Panc1 (cell line): ENCODE measurements at regions not wholly inside any gene's neighbourhood (a gene's known extent, or its start where the extent isn't known, plus 50 kb on each side); places are given as distances from the start of the nearest gene placed in this dataset.

ENCODE experiments used
- ATAC-seq: fragments of 200-7000 bp; cut with Tn5 transposase; 2 replicates; pipeline ENCODE4 v1.9.1; 2020; ENCODE audit warnings: mild to moderate bottlenecking, moderate library complexity
- BruUV-seq: library from RNA; stranded (reverse); fragments of 400-500 nt; replicated peaks from 2 replicates; lab custom pipeline; 2021; lab: Mats Ljungman, UMichigan
- CTCF ChIA-PET: fragments of 300-600 bp; sonication (Branson Sonifier 250); formaldehyde crosslinking; loops from one replicate; lab custom pipeline; 2022; ENCODE audit warnings: antibody characterized with exemption; lab: Charles Lee
- POLR2A ChIA-PET: fragments of 300-600 bp; sonication (Branson Sonifier 250); formaldehyde crosslinking; loops from one replicate; lab custom pipeline; 2022; ENCODE audit warnings: antibody characterized with exemption; lab: Charles Lee
- DNase-seq: peaks from one replicate; pipeline ENCODE4 v3.0.0-alpha.2; 2010; ENCODE audit warnings: low read depth, low spot score
- H3K27ac ChIP-seq: 2 replicates; pipeline ENCODE4 v1.5.1; 2011; ENCODE audit warnings: mild to moderate bottlenecking, low read length, inconsistent platforms
- H3K27me3 ChIP-seq: fragments of 200-500 bp; sonication (Bioruptor generic); 2 replicates; pipeline ENCODE4 v1.6.0; 2014; ENCODE audit warnings: low read length, inconsistent platforms; ENCODE audit not compliant: control insufficient read depth, insufficient read depth
- H3K36me3 ChIP-seq: fragments of 200-500 bp; sonication (Bioruptor generic); 2 replicates; pipeline ENCODE4 v1.5.1; 2014; ENCODE audit warnings: inconsistent platforms, mild to moderate bottlenecking, low read length, moderate library complexity; ENCODE audit not compliant: control insufficient read depth, insufficient read depth
- H3K4me1 ChIP-seq: 2 replicates; pipeline ENCODE4 v1.5.1; 2011; ENCODE audit warnings: inconsistent platforms, mild to moderate bottlenecking, low read length, moderate library complexity; ENCODE audit not compliant: control insufficient read depth, insufficient read depth
- H3K4me3 ChIP-seq, 2 experiments: 2 replicates each; pipeline ENCODE4 v1.5.1; 2011 to 2012; ENCODE audit warnings: low read depth in 2 of 2, low read length in 2 of 2, mild to moderate bottlenecking in 2 of 2, inconsistent platforms in 1 of 2, moderate library complexity in 1 of 2
- H3K9me3 ChIP-seq: fragments of 200-500 bp; sonication (Bioruptor generic); 2 replicates; pipeline ENCODE4 v1.5.1; 2014; ENCODE audit warnings: low read depth, mild to moderate bottlenecking, inconsistent platforms, low read length, moderate library complexity; ENCODE audit not compliant: control insufficient read depth, insufficient read depth
- POLR2AphosphoS5 ChIP-seq: IDR thresholded peaks from 2 replicates; pipeline ENCODE4 v1.6.1; 2012; ENCODE audit warnings: mild to moderate bottlenecking, low read depth, low read length, moderate library complexity
- SIN3A ChIP-seq: IDR thresholded peaks from 2 replicates; pipeline ENCODE4 v1.6.1; 2012; ENCODE audit warnings: low read depth, mild to moderate bottlenecking, low read length, moderate library complexity, borderline replicate concordance; ENCODE audit not compliant: insufficient read depth
- TCF7L2 ChIP-seq: IDR thresholded peaks from 2 replicates; pipeline ENCODE4 v1.6.1; 2011; ENCODE audit warnings: mild to moderate bottlenecking, low read depth, low read length, inconsistent platforms
- in situ Hi-C: cut with HindIII; loops from 2 replicates; pipeline ENCODE4 v1.10.0; 2016; ENCODE audit warnings: low sequenced_read_pairs, low pct_unique_long_range_greater_than_20kb
- intact Hi-C: fragments of 100-400 bp; cut with micrococcal nuclease; formaldehyde crosslinking; loops from one replicate; pipeline ENCODE4 v1.10.0; 2022; ENCODE audit not compliant: unreplicated experiment
- TF ChIP-seq, protein P1 (sequence below): fragments of 450-650 bp; IDR thresholded peaks from 2 replicates; pipeline ENCODE4 v1.5.1; 2017; ENCODE audit warnings: mild to moderate bottlenecking
- TF ChIP-seq, protein P2 (sequence below), 2 experiments: IDR thresholded peaks; 2 replicates each; pipeline ENCODE4 v1.6.1; 2011 to 2012; ENCODE audit warnings: low read depth in 2 of 2, control low read depth in 1 of 2, low read length in 1 of 2, mild to moderate bottlenecking in 1 of 2, moderate library complexity in 1 of 2; ENCODE audit not compliant: insufficient read depth in 1 of 2

DNA sequence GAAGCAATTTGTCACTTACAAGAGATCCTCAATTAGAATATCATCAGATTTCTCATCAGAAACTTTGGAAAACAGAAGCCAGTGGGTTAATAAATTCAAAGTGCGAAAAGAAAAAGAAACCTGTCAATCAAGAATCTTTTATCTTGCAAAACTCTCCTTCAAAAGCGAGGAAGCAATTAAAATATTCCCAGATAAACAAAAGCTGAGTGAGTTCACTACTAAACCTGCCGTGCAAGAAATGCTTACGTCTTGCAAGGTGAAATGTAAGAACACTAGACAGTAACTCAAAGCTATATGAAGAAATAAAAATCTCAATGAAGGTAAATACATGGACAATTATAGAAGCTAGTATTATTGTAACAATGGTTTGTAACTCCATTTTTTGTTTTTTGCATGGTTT is 62.8 kb upstream of the IL33 start:
- intact Hi-C loops (no loop called here), in situ Hi-C loops (no loop called here)
- DNase-seq (no peak), ATAC-seq (no peak)
- Histone ChIP-seq H3K4me3 (no peak overlapping the region), H3K27ac (no peak overlapping the region), H3K27me3 (no peaks in the 10 kb centered on the region), H3K9me3 (no peaks in the 10 kb centered on the region), H3K4me1 (no peaks in the 10 kb centered on the region), H3K36me3 (no peaks in the 10 kb centered on the region)
- ChIA-PET CTCF (no interaction called here), POLR2A (interaction anchor here (0.6 kb wide), 1 partner anchor 137 kb away, joined by 5 read pairs; no protein-coding TSS in a partner anchor)
- TF ChIP-seq TCF7L2 (no peak), SIN3A (no peak), POLR2AphosphoS5 (no peak)
- TF ChIP-seq, protein P1, sequence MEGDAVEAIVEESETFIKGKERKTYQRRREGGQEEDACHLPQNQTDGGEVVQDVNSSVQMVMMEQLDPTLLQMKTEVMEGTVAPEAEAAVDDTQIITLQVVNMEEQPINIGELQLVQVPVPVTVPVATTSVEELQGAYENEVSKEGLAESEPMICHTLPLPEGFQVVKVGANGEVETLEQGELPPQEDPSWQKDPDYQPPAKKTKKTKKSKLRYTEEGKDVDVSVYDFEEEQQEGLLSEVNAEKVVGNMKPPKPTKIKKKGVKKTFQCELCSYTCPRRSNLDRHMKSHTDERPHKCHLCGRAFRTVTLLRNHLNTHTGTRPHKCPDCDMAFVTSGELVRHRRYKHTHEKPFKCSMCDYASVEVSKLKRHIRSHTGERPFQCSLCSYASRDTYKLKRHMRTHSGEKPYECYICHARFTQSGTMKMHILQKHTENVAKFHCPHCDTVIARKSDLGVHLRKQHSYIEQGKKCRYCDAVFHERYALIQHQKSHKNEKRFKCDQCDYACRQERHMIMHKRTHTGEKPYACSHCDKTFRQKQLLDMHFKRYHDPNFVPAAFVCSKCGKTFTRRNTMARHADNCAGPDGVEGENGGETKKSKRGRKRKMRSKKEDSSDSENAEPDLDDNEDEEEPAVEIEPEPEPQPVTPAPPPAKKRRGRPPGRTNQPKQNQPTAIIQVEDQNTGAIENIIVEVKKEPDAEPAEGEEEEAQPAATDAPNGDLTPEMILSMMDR, result no peak
- TF ChIP-seq, protein P2, sequence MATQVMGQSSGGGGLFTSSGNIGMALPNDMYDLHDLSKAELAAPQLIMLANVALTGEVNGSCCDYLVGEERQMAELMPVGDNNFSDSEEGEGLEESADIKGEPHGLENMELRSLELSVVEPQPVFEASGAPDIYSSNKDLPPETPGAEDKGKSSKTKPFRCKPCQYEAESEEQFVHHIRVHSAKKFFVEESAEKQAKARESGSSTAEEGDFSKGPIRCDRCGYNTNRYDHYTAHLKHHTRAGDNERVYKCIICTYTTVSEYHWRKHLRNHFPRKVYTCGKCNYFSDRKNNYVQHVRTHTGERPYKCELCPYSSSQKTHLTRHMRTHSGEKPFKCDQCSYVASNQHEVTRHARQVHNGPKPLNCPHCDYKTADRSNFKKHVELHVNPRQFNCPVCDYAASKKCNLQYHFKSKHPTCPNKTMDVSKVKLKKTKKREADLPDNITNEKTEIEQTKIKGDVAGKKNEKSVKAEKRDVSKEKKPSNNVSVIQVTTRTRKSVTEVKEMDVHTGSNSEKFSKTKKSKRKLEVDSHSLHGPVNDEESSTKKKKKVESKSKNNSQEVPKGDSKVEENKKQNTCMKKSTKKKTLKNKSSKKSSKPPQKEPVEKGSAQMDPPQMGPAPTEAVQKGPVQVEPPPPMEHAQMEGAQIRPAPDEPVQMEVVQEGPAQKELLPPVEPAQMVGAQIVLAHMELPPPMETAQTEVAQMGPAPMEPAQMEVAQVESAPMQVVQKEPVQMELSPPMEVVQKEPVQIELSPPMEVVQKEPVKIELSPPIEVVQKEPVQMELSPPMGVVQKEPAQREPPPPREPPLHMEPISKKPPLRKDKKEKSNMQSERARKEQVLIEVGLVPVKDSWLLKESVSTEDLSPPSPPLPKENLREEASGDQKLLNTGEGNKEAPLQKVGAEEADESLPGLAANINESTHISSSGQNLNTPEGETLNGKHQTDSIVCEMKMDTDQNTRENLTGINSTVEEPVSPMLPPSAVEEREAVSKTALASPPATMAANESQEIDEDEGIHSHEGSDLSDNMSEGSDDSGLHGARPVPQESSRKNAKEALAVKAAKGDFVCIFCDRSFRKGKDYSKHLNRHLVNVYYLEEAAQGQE (IDR thresholded peaks at IDR 0.05; ENCODE audit: insufficient read depth in 1 of 2, low read depth in 2 of 2, low read length in 1 of 2), result no peak
- BruUV-seq, result no TSS peak

DNA sequence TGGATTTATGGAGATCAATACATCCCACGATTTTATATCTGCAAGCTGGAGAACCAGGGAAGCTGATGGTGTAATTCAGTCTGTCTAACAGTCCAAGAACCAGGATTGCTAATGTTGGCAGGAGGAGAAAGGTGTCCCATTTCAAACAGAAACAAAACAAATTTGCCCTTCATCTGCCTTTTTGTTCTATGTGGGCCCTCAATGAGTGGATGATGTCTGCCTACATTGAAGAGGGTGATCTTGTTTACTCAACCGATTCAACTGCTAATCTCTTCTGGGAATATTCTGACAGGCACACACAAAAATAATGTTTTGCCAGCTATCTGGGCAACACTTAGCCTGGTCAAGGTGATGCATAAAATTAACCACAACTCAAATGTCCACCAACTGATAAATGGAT is 65.1 kb upstream of the IL33 start:
- BruUV-seq, result no TSS peak
- H3K4me3 ChIP-seq, result no peak overlapping the region
- DNase-seq, result no peak
- no peak overlapping the region for H3K27ac ChIP-seq
- in situ Hi-C loops, result no loop called here
- H3K36me3 ChIP-seq, result no peaks in the 10 kb centered on the region
- ChIA-PET CTCF (no interaction called here), POLR2A (no interaction called here)
- intact Hi-C loops, result no loop called here
- H3K27me3 ChIP-seq, result no peaks in the 10 kb centered on the region
- H3K4me1 ChIP-seq, result no peaks in the 10 kb centered on the region
- no peak for ATAC-seq
- TF ChIP-seq POLR2AphosphoS5 (no peak), TCF7L2 (no peak), SIN3A (no peak)
- TF ChIP-seq, protein P1, result no peak
- TF ChIP-seq, protein P2 (IDR thresholded peaks at IDR 0.05; ENCODE audit: insufficient read depth in 1 of 2, low read depth in 2 of 2, low read length in 1 of 2), result no peak
- H3K9me3 ChIP-seq, result no peaks in the 10 kb centered on the region
